ENCODE measurements at regions not wholly inside any gene's neighbourhood (a gene's known extent, or its start where the extent isn't known, plus 50 kb on each side); places are given as distances from the start of the nearest gene placed in this dataset.

DNA sequence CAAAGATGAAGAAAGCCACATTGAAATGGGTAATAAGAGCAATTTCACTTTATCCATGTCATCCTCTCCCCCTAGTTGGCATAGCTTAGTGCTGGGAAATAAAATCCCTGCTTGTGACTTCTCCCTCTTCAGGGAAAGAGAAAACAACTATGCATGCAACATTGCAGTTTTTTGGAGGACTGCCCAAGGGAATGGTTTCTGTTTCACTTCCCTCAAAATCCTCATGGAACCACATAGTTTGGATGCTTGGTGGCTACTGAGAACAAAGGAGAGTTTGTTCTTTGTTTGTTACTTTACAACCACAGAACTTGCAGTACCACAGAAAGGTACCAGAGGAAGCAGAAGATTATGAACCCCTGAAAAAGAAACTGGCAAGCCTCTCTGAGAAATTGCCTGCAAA is 384.6 kb upstream of the RORA start:
- Histone ChIP-seq H3K9ac (ENCODE audit: low read length) (no peak overlapping the region), H3K27ac (ENCODE audit: low read depth, low read length) (no peak overlapping the region), H3K36me3 (ENCODE audit: control insufficient read depth in 1 of 2, insufficient read depth in 2 of 2, low read length in 2 of 2) (no peaks in the 10 kb centered on the region), H3K79me2 (ENCODE audit: insufficient read depth, low read length) (no peaks in the 10 kb centered on the region), H3K27me3 (ENCODE audit: insufficient read depth, low read length) (no peaks in the 10 kb centered on the region; the same call in 1 of the 2 replicates), H3K4me1 (ENCODE audit: control insufficient read depth in 1 of 2, insufficient read depth in 2 of 2, low read length in 2 of 2) (no peaks in the 10 kb centered on the region), H3K9me2 (ENCODE audit: insufficient read depth) (no peaks in the 10 kb centered on the region), H4K20me1 (ENCODE audit: insufficient read depth) (no peaks in the 10 kb centered on the region), H3K4me2 (ENCODE audit: low read length) (no peak overlapping the region), H3K4me3 (replicated peaks in 1 of 2; ENCODE audit: low read depth in 1 of 2, low read length in 2 of 2) (no peak overlapping the region), H2AFZ (ENCODE audit: low read depth, low read length, poor library complexity, severe bottlenecking) (no peak overlapping the region), H3K9me3 (ENCODE audit: control insufficient read depth in 1 of 2, insufficient read depth in 1 of 2, low read depth in 1 of 2, low read length in 2 of 2) (peaks cover 0 to 4% of the 10 kb centered on the region in 2 experiments; a peak in 1 of 4 replicates)
- DNase-seq (ENCODE audit: low read depth, low spot score) (no peak), ATAC-seq (no peak)
- BruUV-seq (replicated peaks) = no TSS peak
- intact Hi-C loops (cut with micrococcal nuclease) = no loop called here
- ChIA-PET RAD21 (ENCODE audit: low non-redundant PET in 1 of 2, low total read pairs in 2 of 2, uncharacterized antibody in 2 of 2, unreplicated experiment in 2 of 2) (no interaction called here), CTCF (no interaction called here), POLR2A (no interaction called here)
- TF ChIP-seq SIN3A (IDR thresholded peaks at IDR 0.05; ENCODE audit: low read depth) = no peak
- TF ChIP-seq, protein P1, sequence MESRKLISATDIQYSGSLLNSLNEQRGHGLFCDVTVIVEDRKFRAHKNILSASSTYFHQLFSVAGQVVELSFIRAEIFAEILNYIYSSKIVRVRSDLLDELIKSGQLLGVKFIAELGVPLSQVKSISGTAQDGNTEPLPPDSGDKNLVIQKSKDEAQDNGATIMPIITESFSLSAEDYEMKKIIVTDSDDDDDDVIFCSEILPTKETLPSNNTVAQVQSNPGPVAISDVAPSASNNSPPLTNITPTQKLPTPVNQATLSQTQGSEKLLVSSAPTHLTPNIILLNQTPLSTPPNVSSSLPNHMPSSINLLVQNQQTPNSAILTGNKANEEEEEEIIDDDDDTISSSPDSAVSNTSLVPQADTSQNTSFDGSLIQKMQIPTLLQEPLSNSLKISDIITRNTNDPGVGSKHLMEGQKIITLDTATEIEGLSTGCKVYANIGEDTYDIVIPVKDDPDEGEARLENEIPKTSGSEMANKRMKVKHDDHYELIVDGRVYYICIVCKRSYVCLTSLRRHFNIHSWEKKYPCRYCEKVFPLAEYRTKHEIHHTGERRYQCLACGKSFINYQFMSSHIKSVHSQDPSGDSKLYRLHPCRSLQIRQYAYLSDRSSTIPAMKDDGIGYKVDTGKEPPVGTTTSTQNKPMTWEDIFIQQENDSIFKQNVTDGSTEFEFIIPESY (IDR thresholded peaks at IDR 0.05; ENCODE audit: extremely low read depth, insufficient replicate concordance, low read length) = no peak
- no peak for TF ChIP-seq ZFX (IDR thresholded peaks at IDR 0.05)
- TF ChIP-seq POLR2A (IDR thresholded peaks at IDR 0.05; ENCODE audit: borderline replicate concordance, extremely low read depth, insufficient read depth, insufficient read length) = no peak
- TF ChIP-seq, protein P2, sequence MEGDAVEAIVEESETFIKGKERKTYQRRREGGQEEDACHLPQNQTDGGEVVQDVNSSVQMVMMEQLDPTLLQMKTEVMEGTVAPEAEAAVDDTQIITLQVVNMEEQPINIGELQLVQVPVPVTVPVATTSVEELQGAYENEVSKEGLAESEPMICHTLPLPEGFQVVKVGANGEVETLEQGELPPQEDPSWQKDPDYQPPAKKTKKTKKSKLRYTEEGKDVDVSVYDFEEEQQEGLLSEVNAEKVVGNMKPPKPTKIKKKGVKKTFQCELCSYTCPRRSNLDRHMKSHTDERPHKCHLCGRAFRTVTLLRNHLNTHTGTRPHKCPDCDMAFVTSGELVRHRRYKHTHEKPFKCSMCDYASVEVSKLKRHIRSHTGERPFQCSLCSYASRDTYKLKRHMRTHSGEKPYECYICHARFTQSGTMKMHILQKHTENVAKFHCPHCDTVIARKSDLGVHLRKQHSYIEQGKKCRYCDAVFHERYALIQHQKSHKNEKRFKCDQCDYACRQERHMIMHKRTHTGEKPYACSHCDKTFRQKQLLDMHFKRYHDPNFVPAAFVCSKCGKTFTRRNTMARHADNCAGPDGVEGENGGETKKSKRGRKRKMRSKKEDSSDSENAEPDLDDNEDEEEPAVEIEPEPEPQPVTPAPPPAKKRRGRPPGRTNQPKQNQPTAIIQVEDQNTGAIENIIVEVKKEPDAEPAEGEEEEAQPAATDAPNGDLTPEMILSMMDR (IDR thresholded peaks at IDR 0.05 in 2 of 3, conservative IDR thresholded peaks at IDR 0.05 in 1 of 3; ENCODE audit: borderline replicate concordance in 1 of 3, insufficient read depth in 1 of 3, low read depth in 2 of 3, low read length in 2 of 3) = no peak
- TF ChIP-seq, protein P3, sequence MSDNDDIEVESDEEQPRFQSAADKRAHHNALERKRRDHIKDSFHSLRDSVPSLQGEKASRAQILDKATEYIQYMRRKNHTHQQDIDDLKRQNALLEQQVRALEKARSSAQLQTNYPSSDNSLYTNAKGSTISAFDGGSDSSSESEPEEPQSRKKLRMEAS (IDR thresholded peaks at IDR 0.05) = no peak
